ENCODE measurements at regions not wholly inside any gene's neighbourhood (a gene's known extent, or its start where the extent isn't known, plus 50 kb on each side); places are given as distances from the start of the nearest gene placed in this dataset.

GRCh38 chr7:53993224-53993623 is 549.0 kb upstream of the VSTM2A start:
- H3K27me3 ChIP-seq, result no peaks in the 10 kb centered on the region
- no peaks in the 10 kb centered on the region for H3K9me3 ChIP-seq
- H3K27ac ChIP-seq, result no peak overlapping the region
- no peak overlapping the region for H3K4me3 ChIP-seq
- H3K4me1 ChIP-seq, result no peaks in the 10 kb centered on the region
- DNase-seq (no peak), ATAC-seq (no peak)
- TF ChIP-seq CTCF (IDR thresholded peaks at IDR 0.05), result no peak
- TF ChIP-seq POLR2A (IDR thresholded peaks at IDR 0.05), result no peak
- WGBS, 2 donors, result 47 to 54% methylated on average over 3 of the region's 3 CpGs
- no peaks in the 10 kb centered on the region for H3K36me3 ChIP-seq (replicated peaks in 1 of 2; ENCODE audit: insufficient read depth in 1 of 2, low read depth in 2 of 2)
- intact Hi-C loops (cut with DNase I), result no loop called here

GRCh38 chr7:53996876-53997275 is 545.3 kb upstream of the VSTM2A start:
- DNase-seq (no peak), ATAC-seq (no peak)
- no peak overlapping the region for H3K27ac ChIP-seq
- no peak for TF ChIP-seq POLR2A (IDR thresholded peaks at IDR 0.05)
- no peak for TF ChIP-seq CTCF (IDR thresholded peaks at IDR 0.05)
- intact Hi-C loops (cut with DNase I), result no loop called here
- no peaks in the 10 kb centered on the region for H3K4me1 ChIP-seq
- H3K27me3 ChIP-seq, result no peaks in the 10 kb centered on the region
- H3K4me3 ChIP-seq, result no peak overlapping the region
- 39 to 64% methylated on average over 1 of the region's 1 CpG for WGBS, 2 donors
- no peaks in the 10 kb centered on the region for H3K9me3 ChIP-seq
- H3K36me3 ChIP-seq (replicated peaks in 1 of 2; ENCODE audit: insufficient read depth in 1 of 2, low read depth in 2 of 2), result no peaks in the 10 kb centered on the region

- DNase-seq (no peak), ATAC-seq (no peak)
- intact Hi-C loops (cut with DNase I), result no loop called here
- 27 to 38% methylated on average over 2 of the region's 2 CpGs for whole genome bisulfite sequencing, 2 donors
- H3K4me1 ChIP-seq, result no peaks in the 10 kb centered on the region
- no peaks in the 10 kb centered on the region for H3K36me3 ChIP-seq (replicated peaks in 1 of 2; ENCODE audit: insufficient read depth in 1 of 2, low read depth in 2 of 2)
- no peaks in the 10 kb centered on the region for H3K27me3 ChIP-seq
- no peaks in the 10 kb centered on the region for H3K9me3 ChIP-seq
- no peak overlapping the region for H3K27ac ChIP-seq
- no peak overlapping the region for H3K4me3 ChIP-seq
- no peak for TF ChIP-seq CTCF (IDR thresholded peaks at IDR 0.05)
- no peak for TF ChIP-seq POLR2A (IDR thresholded peaks at IDR 0.05)
These were observed 527.4 kb upstream of the VSTM2A start for GRCh38 chr7:54014765-54015164.

GRCh38 chr7:54015251-54015650 is 526.9 kb upstream of the VSTM2A start:
- Histone ChIP-seq H3K4me1 (no peaks in the 10 kb centered on the region), H3K27ac (no peak overlapping the region), H3K4me3 (no peak overlapping the region), H3K36me3 (replicated peaks in 1 of 2; ENCODE audit: insufficient read depth in 1 of 2, low read depth in 2 of 2) (no peaks in the 10 kb centered on the region), H3K27me3 (no peaks in the 10 kb centered on the region), H3K9me3 (no peaks in the 10 kb centered on the region)
- ATAC-seq (no peak), DNase-seq (no peak)
- TF ChIP-seq POLR2A (IDR thresholded peaks at IDR 0.05) (no peak), CTCF (IDR thresholded peaks at IDR 0.05) (no peak)
- intact Hi-C loops (cut with DNase I), result no loop called here
- WGBS, 2 donors, result 44 to 46% methylated on average over 2 of the region's 2 CpGs

GRCh38 chr7:54037873-54038272 is 504.3 kb upstream of the VSTM2A start:
- WGBS, 2 donors, result 59% methylated on average over 1 of the region's 1 CpG; no CpG with 5 or more reads in 1 of the 2 donors
- no peaks in the 10 kb centered on the region for H3K36me3 ChIP-seq (replicated peaks in 1 of 2; ENCODE audit: insufficient read depth in 1 of 2, low read depth in 2 of 2)
- H3K27me3 ChIP-seq, result no peaks in the 10 kb centered on the region
- ATAC-seq (no peak), DNase-seq (no peak)
- TF ChIP-seq CTCF (IDR thresholded peaks at IDR 0.05) (no peak), POLR2A (IDR thresholded peaks at IDR 0.05) (no peak)
- H3K9me3 ChIP-seq, result no peaks in the 10 kb centered on the region
- no peak overlapping the region for H3K27ac ChIP-seq
- H3K4me3 ChIP-seq, result no peak overlapping the region
- no peaks in the 10 kb centered on the region for H3K4me1 ChIP-seq
- intact Hi-C loops (cut with DNase I), result no loop called here

Data from body of pancreas (tissue), 4 donors.